MCF 10A (cell line): ENCODE measurements at regions not wholly inside any gene's neighbourhood (a gene's known extent, or its start where the extent isn't known, plus 50 kb on each side); places are given as distances from the start of the nearest gene placed in this dataset.

ENCODE experiments used
- BruUV-seq: library from RNA; stranded (reverse); fragments of 400-500 nt; replicated peaks from 2 replicates; lab custom pipeline; 2021; lab: Mats Ljungman, UMichigan
- CTCF ChIA-PET: fragments of 300-600 bp; sonication (Branson Sonifier 250); formaldehyde crosslinking; extraction: SDS; loops from one replicate; lab custom pipeline; 2021; ENCODE audit warnings: antibody characterized with exemption, inconsistent platforms; lab: Yijun Ruan, JAX
- POLR2A ChIA-PET: fragments of 300-600, 350-650 bp; sonication (Branson Sonifier 250); formaldehyde crosslinking; extraction: SDS; loops from one replicate; lab custom pipeline; 2020; ENCODE audit warnings: antibody characterized with exemption, inconsistent platforms; lab: Yijun Ruan, JAX
- DNase-seq: peaks from one replicate; pipeline ENCODE4 v3.0.0-alpha.2; 2018; ENCODE audit not compliant: unreplicated experiment
- H3K27ac Mint-ChIP-seq: one replicate; pipeline ENCODE4 v1.8.0; 2022; ENCODE audit warnings: mild to moderate bottlenecking, low read depth, mixed read lengths; ENCODE audit not compliant: unreplicated experiment
- H3K27me3 Mint-ChIP-seq: one replicate; pipeline ENCODE4 v1.8.0; 2022; ENCODE audit warnings: mixed read lengths; ENCODE audit not compliant: insufficient read depth, unreplicated experiment
- H3K36me3 Mint-ChIP-seq: one replicate; pipeline ENCODE4 v1.8.0; 2022; ENCODE audit warnings: mild to moderate bottlenecking, moderate library complexity, mixed read lengths; ENCODE audit not compliant: insufficient read depth, unreplicated experiment
- H3K4me1 Mint-ChIP-seq: one replicate; pipeline ENCODE4 v1.8.0; 2022; ENCODE audit warnings: mixed read lengths; ENCODE audit not compliant: insufficient read depth, unreplicated experiment
- H3K4me3 Mint-ChIP-seq: one replicate; pipeline ENCODE4 v1.8.0; 2022; ENCODE audit warnings: mild to moderate bottlenecking, moderate library complexity, mixed read lengths; ENCODE audit not compliant: unreplicated experiment
- H3K9me3 Mint-ChIP-seq: one replicate; pipeline ENCODE4 v1.8.0; 2022; ENCODE audit warnings: mixed read lengths; ENCODE audit not compliant: unreplicated experiment
- intact Hi-C: fragments of 100-400 bp; cut with micrococcal nuclease; formaldehyde crosslinking; loops from 2 replicates; pipeline ENCODE4 v1.14.1; 2022
- TF ChIP-seq, protein P1 (sequence below): fragments of 200-600 bp; IDR thresholded peaks from one replicate; pipeline ENCODE4 v1.8.0; 2022; ENCODE audit warnings: antibody characterized with exemption, mild to moderate bottlenecking; ENCODE audit not compliant: unreplicated experiment

DNA sequence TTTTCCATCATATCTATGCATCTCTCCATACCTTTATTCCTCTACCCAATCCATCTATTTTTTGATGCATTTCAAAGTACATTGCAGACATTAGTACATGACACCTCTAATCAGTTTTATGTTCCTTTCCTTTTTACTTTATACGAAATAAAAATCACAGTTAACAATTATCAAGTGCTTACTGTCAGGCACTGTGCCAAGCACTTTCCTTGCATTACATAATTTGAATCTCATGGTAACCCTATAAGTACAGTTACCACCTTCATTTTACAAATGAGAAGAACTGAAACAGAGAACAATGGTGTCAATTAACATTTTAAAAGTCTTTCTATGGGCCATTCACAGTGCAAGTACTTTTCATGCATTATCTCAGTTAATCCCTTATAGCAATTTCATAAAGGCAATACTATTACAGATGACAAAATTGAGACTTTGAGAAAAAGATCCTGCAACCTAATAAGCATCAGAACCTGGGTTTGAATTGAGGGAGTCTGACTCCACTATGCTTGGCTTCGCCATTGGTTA lies 544.4 kb upstream of the TNP1 start:
- BruUV-seq, result no TSS peak
- no peak for DNase-seq
- intact Hi-C loops, result no loop called here
- Mint-ChIP-seq H3K4me1 (peaks cover 9% of the 10 kb centered on the region), H3K9me3 (no peaks in the 10 kb centered on the region), H3K36me3 (no peaks in the 10 kb centered on the region), H3K4me3 (no peak overlapping the region), H3K27ac (no peak overlapping the region), H3K27me3 (no peaks in the 10 kb centered on the region)
- TF ChIP-seq, protein P1, sequence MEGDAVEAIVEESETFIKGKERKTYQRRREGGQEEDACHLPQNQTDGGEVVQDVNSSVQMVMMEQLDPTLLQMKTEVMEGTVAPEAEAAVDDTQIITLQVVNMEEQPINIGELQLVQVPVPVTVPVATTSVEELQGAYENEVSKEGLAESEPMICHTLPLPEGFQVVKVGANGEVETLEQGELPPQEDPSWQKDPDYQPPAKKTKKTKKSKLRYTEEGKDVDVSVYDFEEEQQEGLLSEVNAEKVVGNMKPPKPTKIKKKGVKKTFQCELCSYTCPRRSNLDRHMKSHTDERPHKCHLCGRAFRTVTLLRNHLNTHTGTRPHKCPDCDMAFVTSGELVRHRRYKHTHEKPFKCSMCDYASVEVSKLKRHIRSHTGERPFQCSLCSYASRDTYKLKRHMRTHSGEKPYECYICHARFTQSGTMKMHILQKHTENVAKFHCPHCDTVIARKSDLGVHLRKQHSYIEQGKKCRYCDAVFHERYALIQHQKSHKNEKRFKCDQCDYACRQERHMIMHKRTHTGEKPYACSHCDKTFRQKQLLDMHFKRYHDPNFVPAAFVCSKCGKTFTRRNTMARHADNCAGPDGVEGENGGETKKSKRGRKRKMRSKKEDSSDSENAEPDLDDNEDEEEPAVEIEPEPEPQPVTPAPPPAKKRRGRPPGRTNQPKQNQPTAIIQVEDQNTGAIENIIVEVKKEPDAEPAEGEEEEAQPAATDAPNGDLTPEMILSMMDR, result no peak
- ChIA-PET CTCF (no interaction called here), POLR2A (interaction anchor here (1.2 kb wide), 1 partner anchor 10 kb away, joined by 3 read pairs; no protein-coding TSS in a partner anchor)

DNA sequence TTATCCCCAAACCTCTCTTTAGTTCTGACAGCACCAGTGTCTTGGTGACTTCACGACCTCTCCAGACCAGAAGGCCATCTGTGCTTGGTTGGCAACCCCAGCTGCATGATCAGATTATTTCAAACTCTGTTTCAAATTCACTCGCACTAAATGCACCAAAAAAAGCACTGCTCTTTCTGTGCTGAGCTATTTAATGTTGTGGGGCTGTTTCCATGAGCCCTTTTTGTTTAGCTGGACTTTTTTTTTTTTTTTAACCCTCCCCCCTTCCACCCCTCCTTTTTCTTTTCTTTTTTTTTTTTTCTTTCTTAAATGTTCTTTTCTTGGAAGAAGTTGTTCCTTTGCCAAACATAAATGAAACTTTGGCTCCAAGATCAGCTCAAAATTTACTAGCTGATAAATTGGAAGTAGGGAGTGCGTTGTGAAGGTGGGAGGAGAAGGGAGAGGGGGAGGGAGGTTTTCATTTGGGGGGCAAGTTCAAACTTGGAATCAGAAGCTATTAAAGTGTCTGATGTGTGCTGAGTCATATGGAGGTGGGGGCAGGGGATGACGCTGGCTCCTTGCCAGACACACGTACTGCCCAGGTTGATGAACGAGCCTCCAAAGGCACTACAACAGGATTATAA lies 543.0 kb upstream of the TNP1 start:
- H3K4me1 Mint-ChIP-seq, result peaks cover 9% of the 10 kb centered on the region
- peak; percentile 72 for DNase-seq

DNA sequence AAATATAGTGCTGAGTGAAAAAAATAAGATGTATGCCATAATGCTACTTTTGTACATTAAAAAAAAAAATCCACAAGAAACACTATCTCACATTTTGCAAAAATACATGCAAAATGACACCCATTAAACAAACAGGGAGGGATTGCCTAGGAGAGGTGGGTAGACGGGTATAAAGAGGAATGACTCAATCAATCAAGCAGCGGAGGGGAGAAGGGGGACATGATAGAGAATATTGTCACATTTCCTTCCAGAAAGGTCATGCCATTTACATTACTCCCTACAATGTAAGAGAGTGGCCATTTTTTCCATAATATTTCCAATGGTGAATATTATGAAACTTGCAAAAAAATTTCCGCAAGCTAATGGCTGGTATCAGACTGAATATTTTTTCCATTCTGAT lies 542.3 kb upstream of the TNP1 start:
- no peak for DNase-seq
- BruUV-seq, result no TSS peak
- ChIA-PET CTCF (no interaction called here), POLR2A (no interaction called here)
- no peak overlapping the region for H3K27ac Mint-ChIP-seq
- intact Hi-C loops, result no loop called here
- no peaks in the 10 kb centered on the region for H3K27me3 Mint-ChIP-seq
- peaks cover 9% of the 10 kb centered on the region for H3K4me1 Mint-ChIP-seq
- no peaks in the 10 kb centered on the region for H3K36me3 Mint-ChIP-seq
- H3K4me3 Mint-ChIP-seq, result no peak overlapping the region
- H3K9me3 Mint-ChIP-seq, result no peaks in the 10 kb centered on the region
- TF ChIP-seq, protein P1, result no peak

More for the DNA sequence above, 543.0 kb upstream of the TNP1 start:
- Mint-ChIP-seq H3K4me3 (no peak overlapping the region), H3K36me3 (no peaks in the 10 kb centered on the region), H3K9me3 (no peaks in the 10 kb centered on the region), H3K27ac (no peak overlapping the region), H3K27me3 (no peaks in the 10 kb centered on the region)
- TF ChIP-seq, protein P1, result no peak
- intact Hi-C loops, result no loop called here
- POLR2A ChIA-PET, result no interaction called here
- CTCF ChIA-PET, result interaction anchor here (0.6 kb wide), 1 partner anchor 311 kb away, joined by 5 read pairs; no protein-coding TSS in a partner anchor
- no TSS peak for BruUV-seq

DNA sequence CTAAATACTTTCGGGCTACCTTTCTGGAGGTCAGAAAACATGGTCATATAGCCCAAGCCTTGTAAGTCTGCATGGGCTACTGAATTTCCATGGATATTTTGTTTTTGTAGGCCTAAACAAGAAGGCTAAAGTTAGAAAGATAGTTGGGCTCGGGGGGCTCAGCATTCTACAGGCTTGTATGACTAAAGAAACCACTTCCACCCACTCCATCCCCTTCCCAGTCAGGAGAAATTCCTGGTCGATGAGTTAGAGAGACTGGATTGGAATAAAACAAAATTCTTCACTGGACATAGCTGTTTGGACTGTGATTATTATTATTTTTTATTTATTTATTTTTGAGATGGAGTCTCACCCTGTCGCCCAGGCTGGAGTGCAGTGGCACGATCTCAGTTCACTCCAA lies 539.4 kb upstream of the TNP1 start:
- peaks cover 14% of the 10 kb centered on the region for H3K4me1 Mint-ChIP-seq
- H3K36me3 Mint-ChIP-seq, result no peaks in the 10 kb centered on the region
- H3K27me3 Mint-ChIP-seq, result no peaks in the 10 kb centered on the region
- DNase-seq, result no peak
- no peak overlapping the region for H3K27ac Mint-ChIP-seq
- POLR2A ChIA-PET, result no interaction called here
- no TSS peak for BruUV-seq
- H3K9me3 Mint-ChIP-seq, result no peaks in the 10 kb centered on the region
- CTCF ChIA-PET, result no interaction called here
- TF ChIP-seq, protein P1, result no peak
- intact Hi-C loops, result no loop called here
- H3K4me3 Mint-ChIP-seq, result no peak overlapping the region
